ENCODE measurements at regions not wholly inside any gene's neighbourhood (a gene's known extent, or its start where the extent isn't known, plus 50 kb on each side); places are given as distances from the start of the nearest gene placed in this dataset.

DNA sequence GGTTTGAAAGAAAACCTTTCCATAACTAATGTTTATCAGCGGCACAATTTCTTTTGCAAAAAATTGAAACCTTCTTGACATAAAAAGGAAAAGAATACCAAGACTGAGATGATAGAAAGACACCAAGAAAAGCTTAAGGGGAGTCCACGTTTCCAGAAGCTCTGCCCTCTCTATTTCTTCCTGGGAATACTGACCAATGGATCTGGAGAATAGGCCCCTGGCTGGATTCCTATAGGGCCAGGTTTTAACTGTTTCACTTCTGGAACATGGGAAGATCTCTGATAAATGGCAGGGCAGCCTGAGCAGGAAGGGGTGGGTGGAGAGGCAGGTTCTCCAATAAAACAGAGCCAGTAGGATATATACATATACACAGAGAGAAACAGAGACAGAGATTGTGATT is 413.4 kb upstream of the JARID2 start:
- intact Hi-C loops (cut with DNase I), result no loop called here
- DNase-seq, result no peak

DNA sequence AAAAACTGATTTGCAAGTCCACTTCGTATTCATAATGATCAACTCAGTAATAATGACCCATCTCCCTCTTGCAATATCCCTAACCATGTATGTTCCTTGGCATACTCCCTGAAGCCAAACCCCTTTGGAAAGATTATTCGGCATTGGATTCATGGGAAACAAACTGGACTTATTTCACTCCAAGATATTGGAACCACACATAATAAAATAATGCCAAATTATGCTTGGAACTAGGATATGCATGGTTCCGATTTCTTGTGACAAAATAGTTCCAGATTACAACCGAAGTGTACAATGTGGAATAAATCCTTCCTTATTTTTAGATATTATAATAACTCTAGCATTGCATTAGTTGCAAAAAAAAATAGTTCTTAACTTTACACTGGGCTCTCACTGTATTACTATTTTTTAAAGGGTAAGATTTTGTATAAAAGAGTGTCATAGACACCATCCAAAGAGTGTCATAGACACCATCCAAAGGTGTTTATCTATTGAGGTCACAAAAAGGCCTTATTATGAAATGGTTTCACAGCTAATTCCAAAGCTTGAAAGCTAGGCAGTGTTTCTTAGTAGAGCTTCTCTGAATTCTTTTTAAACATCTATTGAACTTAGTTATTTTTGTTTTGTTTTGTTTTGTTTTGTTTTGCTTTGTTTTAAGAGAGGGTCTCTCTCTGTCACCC is 410.9 kb upstream of the JARID2 start:
- intact Hi-C loops (cut with DNase I), result no loop called here
- no peak for DNase-seq

DNA sequence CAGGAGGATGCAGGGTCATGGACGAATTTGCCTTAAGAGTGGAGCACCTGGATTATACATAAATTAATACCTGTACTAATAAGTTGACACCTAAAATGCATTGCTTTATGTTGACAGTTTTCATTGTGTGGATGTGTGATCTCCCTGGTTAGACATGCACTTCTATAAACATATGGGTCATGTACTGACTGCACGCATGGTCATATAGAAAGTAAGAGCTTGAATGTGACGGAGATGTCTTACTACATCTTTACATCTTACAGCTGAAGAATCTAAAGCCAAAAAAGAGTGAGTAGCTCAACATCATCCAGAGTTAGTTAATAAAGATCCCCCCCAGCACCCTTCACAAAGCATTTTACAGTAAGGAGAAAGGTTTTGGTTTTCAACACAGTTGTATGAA is 408.4 kb upstream of the JARID2 start:
- DNase-seq, result no peak
- intact Hi-C loops (cut with DNase I), result no loop called here

DNA sequence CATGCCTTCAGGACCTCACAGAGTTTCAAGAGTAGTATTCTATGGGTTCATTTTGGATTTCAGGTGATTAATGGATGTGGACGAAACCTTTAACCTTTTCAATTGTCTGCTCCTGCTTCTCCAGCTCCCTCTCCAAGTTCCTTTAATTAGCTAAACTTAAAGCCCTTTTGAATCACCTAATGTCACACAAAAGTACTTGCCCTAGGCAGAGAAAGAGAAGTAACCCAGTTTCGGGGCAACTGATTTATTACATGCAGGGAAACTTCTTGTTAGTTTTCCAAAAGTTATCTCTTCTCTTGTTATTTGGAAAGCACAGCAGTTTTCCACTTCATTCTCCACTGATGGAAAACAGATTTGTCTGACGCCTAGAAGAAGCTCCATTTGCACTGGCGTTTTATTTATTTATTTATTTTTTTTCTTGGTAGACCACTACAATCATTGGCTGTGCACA is 407.7 kb upstream of the JARID2 start:
- intact Hi-C loops (cut with DNase I), result no loop called here
- no peak for DNase-seq

DNA sequence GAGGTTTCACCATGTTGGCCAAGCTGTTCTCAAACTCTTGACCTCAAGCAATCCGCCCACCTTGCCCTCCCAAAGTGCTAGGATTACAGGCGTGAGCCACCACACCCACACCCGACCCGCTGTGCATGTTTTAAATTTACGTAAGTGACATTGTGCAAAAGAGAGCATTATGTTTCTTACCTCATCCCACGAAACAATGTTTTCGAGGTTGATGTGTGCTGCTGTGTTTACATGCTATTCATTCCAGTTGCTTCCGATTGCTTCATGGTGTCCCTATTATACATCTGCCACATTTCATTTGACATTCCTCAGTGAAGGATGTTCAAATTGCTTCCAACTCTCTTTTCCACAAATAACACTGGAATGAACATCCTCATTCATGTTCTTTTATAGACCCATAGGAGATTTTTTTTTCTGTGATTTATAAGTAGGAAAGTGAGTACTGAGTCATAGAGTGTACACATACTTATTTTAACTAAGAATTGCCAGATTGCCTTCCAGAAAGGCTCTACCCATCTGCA is 403.9 kb upstream of the JARID2 start:
- no peak for DNase-seq
- intact Hi-C loops (cut with DNase I), result no loop called here

DNA sequence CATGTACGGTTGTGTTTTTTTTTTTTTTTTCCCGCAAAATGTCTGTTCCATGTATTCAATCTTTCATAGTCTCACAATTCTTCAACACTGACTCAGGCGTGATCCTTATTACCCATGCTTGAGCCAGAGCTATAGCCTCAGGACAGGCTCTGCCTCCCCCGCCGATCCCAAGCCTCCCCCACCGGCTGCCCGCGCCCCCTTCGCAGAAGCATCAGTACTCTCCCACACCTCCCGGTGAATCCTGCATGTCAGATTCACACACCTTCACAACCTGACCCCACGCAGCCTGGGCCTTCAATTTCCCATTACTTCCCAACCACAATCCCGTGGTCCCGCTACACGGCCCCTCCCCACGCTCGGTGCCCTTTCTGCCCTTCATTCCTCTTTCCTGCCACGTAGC is 401.5 kb upstream of the JARID2 start:
- no peak for DNase-seq
- intact Hi-C loops (cut with DNase I), result no loop called here

DNA sequence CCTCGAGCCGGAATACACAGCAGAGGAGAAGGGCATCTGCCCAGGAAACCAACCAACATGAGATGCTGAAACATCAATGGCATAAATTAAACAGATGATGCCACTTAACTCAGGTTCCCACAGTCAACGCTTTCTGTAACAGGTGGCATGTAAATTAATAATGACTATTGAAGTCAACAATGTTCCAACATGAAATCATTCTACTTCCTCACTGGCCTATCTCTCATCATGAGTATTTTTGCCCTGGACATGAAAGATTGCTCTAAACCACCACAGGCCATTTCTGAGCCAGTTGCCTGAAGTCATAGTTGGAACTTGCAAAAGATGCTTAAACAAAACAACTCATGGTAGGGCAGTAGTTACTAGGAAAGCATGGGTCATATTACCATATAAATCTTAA is 397.9 kb upstream of the JARID2 start:
- DNase-seq, result no peak
- intact Hi-C loops (cut with DNase I), result no loop called here

DNA sequence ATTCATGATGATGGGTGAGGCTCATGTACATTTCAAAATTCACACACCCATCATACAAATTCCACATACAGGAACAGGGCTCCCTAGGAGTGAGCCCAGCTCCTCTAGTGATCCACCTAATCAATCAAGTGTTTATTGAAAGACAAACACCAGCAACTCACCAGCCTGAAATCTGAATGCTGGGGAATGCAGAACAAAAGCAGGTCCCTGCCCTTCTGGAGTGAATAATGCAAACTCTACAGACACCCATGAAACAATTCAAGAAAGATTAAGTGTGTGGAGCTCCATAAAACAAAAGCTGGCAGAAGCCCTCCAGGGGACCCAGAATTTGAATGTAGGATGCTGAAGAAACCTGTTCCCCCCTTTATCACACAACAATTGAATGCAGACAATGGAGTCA is 396.7 kb upstream of the JARID2 start:
- intact Hi-C loops (cut with DNase I), result no loop called here
- DNase-seq, result no peak

DNA sequence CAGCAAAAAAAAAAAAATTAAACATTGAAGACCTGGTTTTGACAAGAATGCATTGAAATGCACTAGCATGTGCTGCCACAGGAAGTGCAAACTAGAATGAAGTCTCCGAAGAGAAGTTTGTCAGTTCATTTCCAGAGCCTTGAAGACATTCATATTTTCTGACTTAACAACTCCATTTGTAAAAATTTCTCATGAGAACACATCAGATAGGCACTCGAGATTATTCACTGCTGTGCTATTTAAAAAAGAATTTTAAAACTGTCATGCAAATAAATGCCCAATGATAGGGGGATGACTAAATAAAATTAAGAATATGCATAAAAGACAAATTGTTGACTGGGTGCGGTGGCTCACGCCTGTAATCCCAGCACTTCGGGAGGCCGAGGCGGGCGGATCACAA is 394.6 kb upstream of the JARID2 start:
- intact Hi-C loops (cut with DNase I), result no loop called here

DNA sequence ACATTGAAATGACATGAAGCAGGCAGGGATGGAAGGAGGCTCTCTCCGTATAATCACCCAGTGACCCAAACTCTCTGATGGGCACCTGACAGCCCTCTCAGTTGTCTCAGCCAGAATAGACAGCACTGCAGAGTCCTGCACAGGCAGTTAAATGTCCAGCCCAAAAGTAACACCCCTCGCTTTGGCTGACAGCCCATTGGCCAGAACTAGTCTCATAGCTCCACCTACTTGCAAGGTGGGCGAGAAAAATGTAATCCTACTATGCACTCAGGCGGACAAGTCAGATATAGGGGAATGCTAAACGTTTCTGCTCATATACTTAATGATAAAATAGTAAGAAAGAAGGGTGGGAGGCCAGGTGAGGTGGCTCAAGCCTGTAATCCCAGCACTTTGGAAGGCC is 393.5 kb upstream of the JARID2 start:
- intact Hi-C loops (cut with DNase I), result no loop called here
- DNase-seq, result no peak

More for the DNA sequence above, 394.6 kb upstream of the JARID2 start:
- no peak for DNase-seq

DNA sequence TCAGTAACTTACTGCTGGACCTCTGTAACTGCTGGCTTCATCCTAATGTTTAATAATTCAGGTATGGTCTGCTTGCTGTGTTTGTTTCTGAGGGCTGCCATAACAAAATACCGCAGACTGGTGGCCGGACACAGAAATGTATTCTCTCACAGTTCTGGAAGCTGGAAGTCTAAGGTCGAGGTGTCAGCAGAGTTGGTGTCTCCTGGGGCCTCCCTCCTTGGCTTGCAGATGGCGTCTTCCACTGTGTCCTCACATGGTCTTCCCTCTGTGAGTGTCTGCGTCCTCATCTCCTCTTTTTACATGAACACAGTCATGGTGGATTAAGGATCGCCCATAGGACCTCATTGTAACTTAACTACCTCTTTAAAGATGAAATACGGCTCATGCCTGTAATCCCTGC is 389.7 kb upstream of the JARID2 start:
- DNase-seq, result no peak
- intact Hi-C loops (cut with DNase I), result no loop called here

DNA sequence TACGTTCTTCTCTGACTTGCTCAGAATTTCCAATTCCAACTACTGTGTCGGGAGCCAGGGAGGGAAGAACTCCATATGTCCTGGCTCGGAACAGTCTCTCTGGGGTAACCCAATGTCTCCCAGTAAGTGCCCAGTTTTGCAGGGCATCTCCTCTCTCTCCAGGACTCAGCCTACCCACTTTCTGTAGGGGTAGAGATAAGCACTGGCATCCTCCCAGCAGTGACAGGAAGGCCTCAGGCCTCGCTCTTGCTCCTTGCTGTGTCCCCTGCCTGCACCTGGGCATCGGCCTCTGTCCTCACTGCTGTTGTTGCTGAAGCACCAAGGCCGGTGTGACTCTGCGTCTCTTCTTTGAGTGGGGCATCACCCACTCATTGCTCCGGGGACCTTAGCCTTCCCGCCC is 388.9 kb upstream of the JARID2 start:
- DNase-seq, result no peak
- intact Hi-C loops (cut with DNase I), result no loop called here

DNA sequence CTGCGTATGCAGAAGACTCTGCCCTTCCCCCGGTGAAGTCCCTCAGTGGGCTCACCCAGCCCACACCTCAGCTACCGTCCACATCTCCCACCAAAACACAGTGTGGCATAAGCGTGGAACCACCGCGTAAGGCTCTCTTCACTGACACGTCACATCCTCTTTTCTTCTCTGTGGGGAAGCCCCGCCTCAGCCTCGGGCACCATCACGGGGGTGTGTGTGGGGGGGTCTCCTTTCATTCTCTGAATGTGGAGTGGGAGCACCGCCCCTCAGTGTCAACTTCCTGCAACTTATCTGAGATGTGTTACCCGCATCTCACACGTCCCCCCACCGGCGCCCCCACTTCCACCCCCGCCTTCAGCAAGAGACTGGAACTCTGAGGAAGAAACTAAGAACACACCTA is 388.4 kb upstream of the JARID2 start:
- no peak for DNase-seq
- intact Hi-C loops (cut with DNase I), result no loop called here

DNA sequence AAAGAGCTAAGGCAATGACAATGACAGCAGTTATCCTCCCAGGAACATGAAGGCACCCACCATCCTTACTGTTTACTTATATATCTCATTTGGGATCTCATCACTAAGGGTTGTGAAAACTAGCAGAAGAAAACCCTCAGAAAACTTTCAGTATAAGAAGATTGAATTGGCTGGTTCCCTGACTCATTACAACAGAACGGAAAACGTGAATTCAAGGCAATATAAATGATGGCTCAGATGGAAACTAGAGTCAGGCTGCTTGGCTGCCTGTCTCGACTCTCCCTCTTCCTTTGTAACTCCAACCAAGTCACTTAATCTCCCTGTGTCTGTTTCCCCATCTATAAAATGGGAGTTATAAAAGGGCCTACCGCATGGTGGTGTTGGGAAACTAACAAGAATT is 387.1 kb upstream of the JARID2 start:
- intact Hi-C loops (cut with DNase I), result no loop called here
- DNase-seq, result no peak

DNA sequence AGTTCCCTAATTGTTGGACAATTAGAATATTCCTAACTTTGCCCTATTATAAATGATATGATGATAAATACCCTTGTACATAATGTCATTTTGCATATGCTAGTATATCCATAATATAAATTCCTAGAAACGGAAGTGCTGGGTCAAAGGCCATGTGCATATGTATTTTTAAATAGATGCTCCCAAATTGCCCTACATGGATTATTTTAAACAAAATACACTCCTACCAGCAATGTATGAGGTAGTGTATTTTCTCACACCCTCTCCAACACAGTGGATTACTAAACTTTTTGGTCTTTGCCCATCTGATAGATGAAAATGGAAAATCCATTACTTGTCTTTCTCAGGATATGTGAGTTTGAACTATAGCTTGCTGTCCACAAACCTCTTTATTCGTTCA is 385.1 kb upstream of the JARID2 start:
- intact Hi-C loops (cut with DNase I), result no loop called here
- DNase-seq, result no peak

DNA sequence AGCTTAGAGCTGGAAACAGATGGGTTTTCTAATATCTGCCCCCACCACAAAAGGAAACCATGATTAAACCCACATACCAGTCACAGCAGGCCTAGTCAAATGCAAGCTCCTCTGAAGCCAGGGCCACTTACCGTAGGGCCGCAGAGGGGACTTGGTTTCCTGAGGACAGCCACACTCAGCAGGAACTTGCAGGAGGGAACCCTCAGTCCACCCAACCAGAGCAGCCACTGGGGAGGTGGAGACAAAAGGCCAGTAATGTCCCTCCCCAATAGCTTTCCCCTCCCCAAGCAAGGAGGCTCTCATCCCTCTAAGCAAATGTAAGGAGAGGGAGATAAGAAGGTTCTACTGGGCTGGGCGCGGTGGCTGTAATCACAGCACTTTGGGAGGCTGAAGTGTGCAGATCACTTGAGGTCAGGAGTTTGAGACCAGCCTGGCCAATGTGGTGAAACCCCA is 384.4 kb upstream of the JARID2 start:
- DNase-seq, result no peak
- intact Hi-C loops (cut with DNase I), result no loop called here

DNA sequence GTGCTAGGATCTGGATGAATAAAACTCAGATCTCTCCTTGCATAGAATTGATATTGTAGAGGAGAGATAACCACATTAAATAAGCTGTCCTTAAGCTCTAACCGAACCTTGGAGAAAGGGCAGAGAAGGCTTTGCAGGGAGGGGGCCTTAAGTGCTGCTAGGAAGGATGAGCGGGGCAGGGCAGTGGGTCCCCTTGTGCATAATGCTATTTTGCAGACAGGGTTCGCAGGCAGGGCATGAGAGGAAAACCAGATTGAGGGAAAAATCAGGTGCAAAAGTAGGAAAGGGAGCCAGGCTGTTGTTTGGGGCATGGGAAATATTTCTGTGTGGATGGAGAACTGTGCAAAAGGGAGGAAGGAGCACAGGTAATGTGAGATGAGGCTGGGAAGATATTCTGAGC is 383.0 kb upstream of the JARID2 start:
- intact Hi-C loops (cut with DNase I), result no loop called here
- no peak for DNase-seq

DNA sequence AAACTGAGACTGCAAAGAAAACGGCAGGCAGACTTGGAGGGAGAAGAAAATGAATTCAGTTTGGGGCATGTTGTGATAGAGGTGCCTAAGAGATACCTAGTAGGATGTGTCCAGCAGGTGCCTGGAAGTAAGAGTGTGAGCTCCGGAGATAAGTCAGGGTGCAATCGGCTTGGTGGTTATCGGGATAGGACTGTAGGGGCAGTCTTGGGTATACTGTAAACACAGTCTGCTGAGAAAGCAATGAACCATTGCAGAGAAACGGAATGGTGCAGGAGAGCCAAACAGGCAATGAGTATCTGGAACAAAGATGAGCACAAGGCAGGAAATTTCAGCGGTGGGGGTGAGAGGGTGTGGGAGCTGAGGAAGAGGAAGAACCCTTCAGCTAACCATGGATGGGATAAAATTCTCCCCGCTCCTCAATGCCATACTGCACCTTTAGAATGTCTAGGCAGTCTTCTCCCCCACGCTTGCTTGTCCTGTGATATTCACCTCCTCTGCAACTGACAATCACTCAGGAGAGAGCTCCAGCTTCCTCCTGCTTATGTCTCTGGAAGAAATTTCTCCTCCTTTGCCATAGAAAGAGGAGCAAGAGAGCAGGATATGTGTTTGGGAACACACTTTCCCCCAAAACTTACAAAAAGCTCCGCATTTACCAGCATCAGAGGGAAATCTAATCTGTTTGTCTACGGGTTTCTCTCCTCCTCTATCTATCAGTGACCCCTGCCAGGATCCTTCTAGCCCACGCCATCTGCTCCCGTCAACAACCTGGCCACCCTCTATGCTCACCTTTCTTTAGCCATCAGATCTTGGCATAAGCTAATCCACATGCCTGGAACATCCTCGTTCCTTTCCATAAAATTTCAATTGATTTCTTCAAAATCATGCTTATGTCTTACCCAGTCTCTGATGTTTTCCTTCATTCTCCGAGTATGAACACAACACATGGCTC is 381.7 kb upstream of the JARID2 start:
- intact Hi-C loops (cut with DNase I), result no loop called here
- no peak for DNase-seq

DNA sequence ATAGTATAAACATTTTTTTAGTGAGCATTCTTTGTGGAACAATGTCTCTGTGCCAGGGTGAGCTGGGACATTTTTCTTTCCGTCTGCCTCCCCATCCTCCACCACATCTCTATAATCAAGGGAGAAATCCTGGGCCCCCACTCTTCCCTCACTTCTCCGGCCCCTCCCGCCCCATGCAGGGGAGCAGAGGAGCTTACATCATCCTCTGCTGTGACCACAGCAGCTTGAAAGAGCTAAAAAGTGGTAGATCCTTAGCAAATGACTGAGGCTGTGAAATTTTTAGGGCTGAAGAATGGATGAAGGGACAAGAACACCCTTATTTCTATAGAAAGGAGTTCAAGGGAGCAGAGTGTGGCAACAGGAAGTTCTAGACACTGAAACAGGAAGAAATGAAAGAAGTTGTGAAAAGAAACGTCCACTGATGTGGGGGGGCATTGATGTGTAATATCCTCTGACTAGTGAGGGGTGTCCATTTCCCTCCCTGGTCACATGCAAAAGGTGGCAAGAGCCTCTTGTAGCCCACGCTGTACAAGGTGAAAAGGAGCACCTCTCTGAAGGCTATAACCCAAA is 380.3 kb upstream of the JARID2 start:
- no peak for DNase-seq
- intact Hi-C loops (cut with DNase I), result no loop called here

DNA sequence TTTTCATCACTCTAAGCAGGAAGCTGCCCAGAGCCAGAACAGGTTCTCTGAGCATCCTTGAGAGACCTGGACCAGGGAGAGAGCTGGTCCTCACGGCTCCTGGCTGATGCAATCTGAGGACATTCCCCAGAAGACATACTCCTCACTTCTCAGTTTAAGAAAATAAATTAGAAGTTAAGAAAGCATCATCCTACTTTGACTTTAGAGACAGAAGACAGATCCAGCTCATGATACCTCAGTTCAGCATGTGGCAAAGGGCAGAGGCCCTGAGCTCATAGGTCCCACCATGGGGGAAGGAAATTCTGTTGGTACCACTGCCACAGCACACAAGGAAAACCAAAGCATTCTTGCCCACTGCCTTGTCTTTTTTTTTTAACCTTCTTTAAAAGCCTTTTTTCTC is 378.1 kb upstream of the JARID2 start:
- intact Hi-C loops (cut with DNase I), result no loop called here
- DNase-seq, result no peak

DNA sequence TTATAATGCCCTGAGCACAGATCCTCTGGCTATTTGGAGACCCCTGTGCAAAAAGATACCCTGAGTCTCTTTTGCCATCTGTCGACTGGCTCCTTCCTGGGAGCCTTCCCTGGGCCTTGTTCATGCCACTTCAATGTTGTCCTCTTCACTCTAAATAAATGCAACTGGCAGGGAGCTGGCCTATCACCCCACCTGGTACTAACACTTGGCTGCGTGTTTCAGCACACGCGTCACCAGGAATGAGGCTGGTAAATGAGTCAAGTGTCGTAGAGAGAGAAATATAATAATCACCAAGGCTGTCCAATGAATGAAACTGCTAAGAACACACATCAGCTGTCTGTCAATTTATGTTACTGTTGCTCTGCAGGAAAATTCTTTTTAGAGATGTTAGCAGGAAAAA is 374.6 kb upstream of the JARID2 start:
- DNase-seq, result no peak
- intact Hi-C loops (cut with DNase I), result no loop called here

All from posterior cingulate gyrus (tissue), 11 donors.